ENCODE measurements at regions not wholly inside any gene's neighbourhood (a gene's known extent, or its start where the extent isn't known, plus 50 kb on each side); places are given as distances from the start of the nearest gene placed in this dataset.

- Histone ChIP-seq H3K27me3 (ENCODE audit: control insufficient read depth, insufficient read depth, low read length) (no peaks in the 10 kb centered on the region), H3K9me3 (replicated peaks; ENCODE audit: low read length) (no peaks in the 10 kb centered on the region), H3K36me3 (ENCODE audit: insufficient read depth, low read length) (no peaks in the 10 kb centered on the region)
These were observed 242.4 kb downstream of the PLPP3 start for GRCh38 chr1:56336982-56337381.

GRCh38 chr1:56335394-56335793, 244.0 kb downstream of the PLPP3 start:
- Histone ChIP-seq H3K4me1 (ENCODE audit: control insufficient read depth, insufficient read depth, low read length) (peaks cover under 1% of the 10 kb centered on the region), H3K4me3 (ENCODE audit: low read length) (no peak overlapping the region), H3K27me3 (ENCODE audit: control insufficient read depth, insufficient read depth, low read length) (no peaks in the 10 kb centered on the region), H3K9ac (ENCODE audit: low read depth, low read length) (no peak overlapping the region), H3K9me3 (replicated peaks; ENCODE audit: low read length) (no peaks in the 10 kb centered on the region), H3K36me3 (ENCODE audit: insufficient read depth, low read length) (no peaks in the 10 kb centered on the region), H3K4me2 (ENCODE audit: low read length) (no peak overlapping the region)

More at GRCh38 chr1:56336982-56337381, 242.4 kb downstream of the PLPP3 start:
- H3K4me3 ChIP-seq (ENCODE audit: low read length) = no peak overlapping the region
- H3K4me1 ChIP-seq (ENCODE audit: control insufficient read depth, insufficient read depth, low read length) = no peaks in the 10 kb centered on the region
- H3K9ac ChIP-seq (ENCODE audit: low read depth, low read length) = no peak overlapping the region
- H3K4me2 ChIP-seq (ENCODE audit: low read length) = no peak overlapping the region

GRCh38 chr1:56334047-56334446, 245.3 kb downstream of the PLPP3 start:
- Histone ChIP-seq H3K36me3 (ENCODE audit: insufficient read depth, low read length) (no peaks in the 10 kb centered on the region), H3K4me1 (ENCODE audit: control insufficient read depth, insufficient read depth, low read length) (peaks cover 5% of the 10 kb centered on the region), H3K9ac (ENCODE audit: low read depth, low read length) (no peak overlapping the region), H3K9me3 (replicated peaks; ENCODE audit: low read length) (no peaks in the 10 kb centered on the region), H3K4me2 (ENCODE audit: low read length) (no peak overlapping the region), H3K4me3 (ENCODE audit: low read length) (no peak overlapping the region), H3K27me3 (ENCODE audit: control insufficient read depth, insufficient read depth, low read length) (no peaks in the 10 kb centered on the region)

- Histone ChIP-seq H3K9ac (ENCODE audit: low read depth, low read length) (no peak overlapping the region), H3K27me3 (ENCODE audit: control insufficient read depth, insufficient read depth, low read length) (no peaks in the 10 kb centered on the region), H3K36me3 (ENCODE audit: insufficient read depth, low read length) (no peaks in the 10 kb centered on the region), H3K4me3 (ENCODE audit: low read length) (no peak overlapping the region), H3K4me2 (ENCODE audit: low read length) (no peak overlapping the region), H3K9me3 (replicated peaks; ENCODE audit: low read length) (no peaks in the 10 kb centered on the region), H3K4me1 (ENCODE audit: control insufficient read depth, insufficient read depth, low read length) (peaks cover 6% of the 10 kb centered on the region)
These were observed 245.9 kb downstream of the PLPP3 start for GRCh38 chr1:56333461-56333860.

- no peak overlapping the region for H3K4me3 ChIP-seq (ENCODE audit: low read length)
- H3K27me3 ChIP-seq (ENCODE audit: control insufficient read depth, insufficient read depth, low read length) = no peaks in the 10 kb centered on the region
- H3K4me2 ChIP-seq (ENCODE audit: low read length) = no peak overlapping the region
- no peaks in the 10 kb centered on the region for H3K9me3 ChIP-seq (replicated peaks; ENCODE audit: low read length)
- no peak overlapping the region for H3K9ac ChIP-seq (ENCODE audit: low read depth, low read length)
- peaks cover 6% of the 10 kb centered on the region for H3K4me1 ChIP-seq (ENCODE audit: control insufficient read depth, insufficient read depth, low read length)
- no peaks in the 10 kb centered on the region for H3K36me3 ChIP-seq (ENCODE audit: insufficient read depth, low read length)
These were observed 247.3 kb downstream of the PLPP3 start for GRCh38 chr1:56331892-56332567.

GRCh38 chr1:56331207-56331891, 248.0 kb downstream of the PLPP3 start:
- Histone ChIP-seq H3K9ac (ENCODE audit: low read depth, low read length) (no peak overlapping the region), H3K4me2 (ENCODE audit: low read length) (no peak overlapping the region), H3K4me1 (ENCODE audit: control insufficient read depth, insufficient read depth, low read length) (peaks cover 6% of the 10 kb centered on the region), H3K9me3 (replicated peaks; ENCODE audit: low read length) (no peaks in the 10 kb centered on the region), H3K36me3 (ENCODE audit: insufficient read depth, low read length) (no peaks in the 10 kb centered on the region), H3K4me3 (ENCODE audit: low read length) (no peak overlapping the region), H3K27me3 (ENCODE audit: control insufficient read depth, insufficient read depth, low read length) (no peaks in the 10 kb centered on the region)

GRCh38 chr1:56330391-56331026, 248.9 kb downstream of the PLPP3 start:
- Histone ChIP-seq H3K27me3 (ENCODE audit: control insufficient read depth, insufficient read depth, low read length) (no peaks in the 10 kb centered on the region), H3K4me2 (ENCODE audit: low read length) (no peak overlapping the region), H3K4me1 (ENCODE audit: control insufficient read depth, insufficient read depth, low read length) (peaks cover 11% of the 10 kb centered on the region), H3K9ac (ENCODE audit: low read depth, low read length) (no peak overlapping the region), H3K9me3 (replicated peaks; ENCODE audit: low read length) (no peaks in the 10 kb centered on the region), H3K36me3 (ENCODE audit: insufficient read depth, low read length) (no peaks in the 10 kb centered on the region), H3K4me3 (ENCODE audit: low read length) (no peak overlapping the region)

GRCh38 chr1:56329970-56330369, 249.4 kb downstream of the PLPP3 start:
- Histone ChIP-seq H3K27me3 (ENCODE audit: control insufficient read depth, insufficient read depth, low read length) (no peaks in the 10 kb centered on the region), H3K4me2 (ENCODE audit: low read length) (no peak overlapping the region), H3K36me3 (ENCODE audit: insufficient read depth, low read length) (no peaks in the 10 kb centered on the region), H3K4me1 (ENCODE audit: control insufficient read depth, insufficient read depth, low read length) (peaks cover 14% of the 10 kb centered on the region), H3K9ac (ENCODE audit: low read depth, low read length) (no peak overlapping the region), H3K4me3 (ENCODE audit: low read length) (no peak overlapping the region), H3K9me3 (replicated peaks; ENCODE audit: low read length) (no peaks in the 10 kb centered on the region)

GRCh38 chr1:56327195-56327594, 252.2 kb downstream of the PLPP3 start:
- Histone ChIP-seq H3K36me3 (ENCODE audit: insufficient read depth, low read length) (no peaks in the 10 kb centered on the region), H3K4me1 (ENCODE audit: control insufficient read depth, insufficient read depth, low read length) (peaks cover 14% of the 10 kb centered on the region), H3K9me3 (replicated peaks; ENCODE audit: low read length) (no peaks in the 10 kb centered on the region), H3K27me3 (ENCODE audit: control insufficient read depth, insufficient read depth, low read length) (no peaks in the 10 kb centered on the region), H3K4me2 (ENCODE audit: low read length) (no peak overlapping the region), H3K4me3 (ENCODE audit: low read length) (no peak overlapping the region), H3K9ac (ENCODE audit: low read depth, low read length) (no peak overlapping the region)

GRCh38 chr1:56326056-56326455, 253.3 kb downstream of the PLPP3 start:
- H3K36me3 ChIP-seq (ENCODE audit: insufficient read depth, low read length) = no peaks in the 10 kb centered on the region
- H3K9ac ChIP-seq (ENCODE audit: low read depth, low read length) = no peak overlapping the region
- H3K4me3 ChIP-seq (ENCODE audit: low read length) = no peak overlapping the region
- peak overlapping the region; percentile 61 for H3K4me2 ChIP-seq (ENCODE audit: low read length)
- H3K9me3 ChIP-seq (replicated peaks; ENCODE audit: low read length) = no peaks in the 10 kb centered on the region
- H3K27me3 ChIP-seq (ENCODE audit: control insufficient read depth, insufficient read depth, low read length) = no peaks in the 10 kb centered on the region
- peaks cover 14% of the 10 kb centered on the region for H3K4me1 ChIP-seq (ENCODE audit: control insufficient read depth, insufficient read depth, low read length)

GRCh38 chr1:56324504-56324903, 254.9 kb downstream of the PLPP3 start:
- Histone ChIP-seq H3K4me2 (ENCODE audit: low read length) (no peak overlapping the region), H3K9me3 (replicated peaks; ENCODE audit: low read length) (no peaks in the 10 kb centered on the region), H3K27me3 (ENCODE audit: control insufficient read depth, insufficient read depth, low read length) (no peaks in the 10 kb centered on the region), H3K4me3 (ENCODE audit: low read length) (no peak overlapping the region), H3K36me3 (ENCODE audit: insufficient read depth, low read length) (no peaks in the 10 kb centered on the region), H3K4me1 (ENCODE audit: control insufficient read depth, insufficient read depth, low read length) (peaks cover 11% of the 10 kb centered on the region), H3K9ac (ENCODE audit: low read depth, low read length) (no peak overlapping the region)
